GM20000 (cell line): ENCODE measurements at regions not wholly inside any gene's neighbourhood (a gene's known extent, or its start where the extent isn't known, plus 50 kb on each side); places are given as distances from the start of the nearest gene placed in this dataset.

ENCODE experiments used
- DNase-seq: peaks from one replicate; pipeline ENCODE4 v3.0.0; 2012; ENCODE audit warnings: low spot score
- TF ChIP-seq, protein P1 (sequence below): IDR thresholded peaks from 2 replicates; pipeline ENCODE4 v1.5.1; 2012; ENCODE audit warnings: mild to moderate bottlenecking, control low read depth; ENCODE audit errors: extremely low read depth, missing control alignments

- DNase-seq: no peak
- TF ChIP-seq, protein P1, sequence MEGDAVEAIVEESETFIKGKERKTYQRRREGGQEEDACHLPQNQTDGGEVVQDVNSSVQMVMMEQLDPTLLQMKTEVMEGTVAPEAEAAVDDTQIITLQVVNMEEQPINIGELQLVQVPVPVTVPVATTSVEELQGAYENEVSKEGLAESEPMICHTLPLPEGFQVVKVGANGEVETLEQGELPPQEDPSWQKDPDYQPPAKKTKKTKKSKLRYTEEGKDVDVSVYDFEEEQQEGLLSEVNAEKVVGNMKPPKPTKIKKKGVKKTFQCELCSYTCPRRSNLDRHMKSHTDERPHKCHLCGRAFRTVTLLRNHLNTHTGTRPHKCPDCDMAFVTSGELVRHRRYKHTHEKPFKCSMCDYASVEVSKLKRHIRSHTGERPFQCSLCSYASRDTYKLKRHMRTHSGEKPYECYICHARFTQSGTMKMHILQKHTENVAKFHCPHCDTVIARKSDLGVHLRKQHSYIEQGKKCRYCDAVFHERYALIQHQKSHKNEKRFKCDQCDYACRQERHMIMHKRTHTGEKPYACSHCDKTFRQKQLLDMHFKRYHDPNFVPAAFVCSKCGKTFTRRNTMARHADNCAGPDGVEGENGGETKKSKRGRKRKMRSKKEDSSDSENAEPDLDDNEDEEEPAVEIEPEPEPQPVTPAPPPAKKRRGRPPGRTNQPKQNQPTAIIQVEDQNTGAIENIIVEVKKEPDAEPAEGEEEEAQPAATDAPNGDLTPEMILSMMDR: no peak
Measured at GRCh38 chr3:182058488-182058887, 346.8 kb downstream of the SOX2 start.

DNA sequence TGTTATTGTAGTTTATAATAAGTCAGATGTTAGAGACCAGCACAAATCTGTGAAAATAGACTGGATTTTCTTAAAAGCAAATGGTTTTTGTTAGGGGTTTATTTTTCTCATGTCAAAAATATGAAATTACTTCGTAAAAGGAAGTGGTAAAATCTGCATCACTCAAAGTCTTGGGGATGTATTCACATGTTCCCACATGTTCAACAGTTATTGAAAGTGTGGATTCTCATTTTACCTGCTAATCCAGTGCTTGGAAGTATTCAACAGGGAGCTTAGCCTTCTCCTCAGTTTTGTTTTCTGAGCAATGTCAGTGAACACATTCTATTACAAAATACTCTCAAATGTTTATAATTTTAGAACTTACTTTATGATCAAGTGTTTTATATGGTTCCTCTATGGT, 352.0 kb downstream of the SOX2 start:
- TF ChIP-seq, protein P1: no peak

GRCh38 chr3:182067423-182067822, 355.7 kb downstream of the SOX2 start:
- TF ChIP-seq, protein P1: no peak
- DNase-seq: no peak

More for the DNA sequence above, 352.0 kb downstream of the SOX2 start:
- no peak for DNase-seq

- TF ChIP-seq, protein P1: no peak
- DNase-seq: no peak
Measured at GRCh38 chr3:182078316-182078715, 366.6 kb downstream of the SOX2 start.

DNA sequence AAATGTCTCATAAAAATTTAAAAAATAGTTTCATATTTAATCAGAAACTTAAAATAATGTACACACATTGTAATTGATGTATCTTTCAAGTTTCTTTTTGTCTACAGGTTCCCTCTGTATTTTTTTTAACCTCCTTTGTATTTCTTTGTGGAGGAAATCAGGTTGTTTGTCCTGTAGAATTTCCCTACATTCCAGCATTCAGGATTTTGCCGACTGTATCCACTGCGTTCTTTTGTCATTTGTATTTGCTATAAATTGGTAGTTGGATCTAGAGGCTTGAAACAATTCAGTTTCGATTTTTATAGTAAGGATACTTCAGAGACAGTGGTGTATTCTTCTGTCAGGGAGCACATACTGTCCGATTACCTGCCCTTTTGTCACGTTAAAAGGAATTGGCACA, 367.2 kb downstream of the SOX2 start:
- TF ChIP-seq, protein P1: no peak
- DNase-seq: no peak

GRCh38 chr3:182081096-182081495, 369.4 kb downstream of the SOX2 start:
- no peak for DNase-seq
- TF ChIP-seq, protein P1: no peak

- no peak for DNase-seq
- TF ChIP-seq, protein P1: no peak
Measured at GRCh38 chr3:182083112-182083511, 371.4 kb downstream of the SOX2 start.
